GM18870 (cell line): ENCODE measurements at regions not wholly inside any gene's neighbourhood (a gene's known extent, or its start where the extent isn't known, plus 50 kb on each side); places are given as distances from the start of the nearest gene placed in this dataset.
A peak's percentile ranks its signal among the peaks of the same experiment; 100 is the strongest.
"Not testable (repeated sequence)": the region's sequence is repeated elsewhere in the genome, so short reads cannot be mapped to it uniquely, and the experiment has no call there.

Experiments
- ATAC-seq: cut with Tn5 transposase; IDR thresholded peaks from one replicate; pipeline ENCODE4 v1.9.1; 2021; ENCODE audit warnings: moderate library complexity; ENCODE audit not compliant: unreplicated experiment

- ATAC-seq = not testable (repeated sequence)
Observed at GRCh38 chr6:57984575-57984974, 667.1 kb downstream of the PRIM2 start.

GRCh38 chr6:57985734-57986133 lies 668.3 kb downstream of the PRIM2 start:
- ATAC-seq = not testable (repeated sequence)

- peak; percentile 100 for ATAC-seq
Observed at GRCh38 chr6:57986584-57986983, 669.2 kb downstream of the PRIM2 start.

- ATAC-seq = not testable (repeated sequence)
Observed at GRCh38 chr6:57989520-57990080, 672.2 kb downstream of the PRIM2 start.

- not testable (repeated sequence) for ATAC-seq
Observed at GRCh38 chr6:57998858-57999619, 681.6 kb downstream of the PRIM2 start.

- not testable (repeated sequence) for ATAC-seq
Observed at GRCh38 chr6:58000233-58000632, 682.8 kb downstream of the PRIM2 start.

- ATAC-seq = not testable (repeated sequence)
Observed at GRCh38 chr6:58003417-58004167, 686.2 kb downstream of the PRIM2 start.

- ATAC-seq = not testable (repeated sequence)
Observed at GRCh38 chr6:58007334-58008000, 690.0 kb downstream of the PRIM2 start.

GRCh38 chr6:58008001-58008335 lies 690.5 kb downstream of the PRIM2 start:
- ATAC-seq = not testable (repeated sequence)

GRCh38 chr6:58011954-58012600 lies 694.6 kb downstream of the PRIM2 start:
- ATAC-seq = not testable (repeated sequence)

- ATAC-seq = not testable (repeated sequence)
Observed at GRCh38 chr6:58016614-58017013, 699.2 kb downstream of the PRIM2 start.

GRCh38 chr6:58028188-58028587 lies 710.8 kb downstream of the PRIM2 start:
- not testable (repeated sequence) for ATAC-seq

- ATAC-seq = not testable (repeated sequence)
Observed at GRCh38 chr6:58038213-58038612, 720.8 kb downstream of the PRIM2 start.

- ATAC-seq = not testable (repeated sequence)
Observed at GRCh38 chr6:58046584-58046983, 729.2 kb downstream of the PRIM2 start.

GRCh38 chr6:58047389-58047788 lies 730.0 kb downstream of the PRIM2 start:
- not testable (repeated sequence) for ATAC-seq

GRCh38 chr6:58047865-58048264 lies 730.4 kb downstream of the PRIM2 start:
- ATAC-seq = not testable (repeated sequence)

GRCh38 chr6:58055465-58056176 lies 738.2 kb downstream of the PRIM2 start:
- ATAC-seq = not testable (repeated sequence)

GRCh38 chr6:58059701-58060100 lies 742.3 kb downstream of the PRIM2 start:
- ATAC-seq = not testable (repeated sequence)

- not testable (repeated sequence) for ATAC-seq
Observed at GRCh38 chr6:58063542-58063941, 746.1 kb downstream of the PRIM2 start.
